ENCODE measurements at regions not wholly inside any gene's neighbourhood (a gene's known extent, or its start where the extent isn't known, plus 50 kb on each side); places are given as distances from the start of the nearest gene placed in this dataset.

DNA sequence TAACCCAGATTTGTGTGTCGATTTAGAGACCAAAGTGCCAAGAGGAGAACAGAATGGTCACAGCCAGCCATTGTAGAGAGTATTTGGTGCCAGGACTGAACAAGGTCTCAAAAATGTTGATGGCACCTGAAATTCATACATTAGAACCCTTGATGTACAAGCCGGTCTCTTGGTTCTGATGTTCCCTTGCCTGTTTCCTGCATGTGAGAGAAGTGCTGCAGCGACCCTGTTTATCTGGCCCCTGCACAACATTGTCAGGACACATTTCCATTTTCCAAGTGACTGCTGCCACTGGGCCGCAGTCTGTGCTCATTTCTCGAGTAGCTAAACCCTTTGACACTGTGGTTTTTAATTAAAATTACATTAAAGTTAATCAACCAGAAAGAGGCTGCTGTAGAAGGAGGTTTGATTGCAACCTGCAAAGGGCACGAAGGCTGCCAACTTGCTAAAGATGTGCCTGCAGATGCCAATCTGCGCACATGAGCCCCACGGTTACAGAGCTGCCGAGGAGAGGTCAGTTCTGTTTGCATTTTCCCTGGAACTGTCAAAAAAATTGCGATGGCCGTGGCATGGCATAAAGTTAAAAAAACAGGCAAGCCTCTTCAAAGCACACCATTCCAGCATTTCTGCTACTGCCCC is 136.4 kb upstream of the CMC1 start:
- H3K9me2 ChIP-seq (replicated peaks; ENCODE audit: insufficient read depth), result no peaks in the 10 kb centered on the region
- no peak overlapping the region for H3K27ac ChIP-seq
- H3K36me3 ChIP-seq (replicated peaks; ENCODE audit: insufficient read depth, low read depth), result no peaks in the 10 kb centered on the region
- H3K27me3 ChIP-seq, result no peaks in the 10 kb centered on the region
- peaks cover 2% of the 10 kb centered on the region for H3K9me3 ChIP-seq (ENCODE audit: low read depth)
- H3K4me1 ChIP-seq (ENCODE audit: insufficient read depth), result no peaks in the 10 kb centered on the region
- no peak for TF ChIP-seq EZH2 (IDR thresholded peaks at IDR 0.05; ENCODE audit: borderline replicate concordance)
- TF ChIP-seq, protein P1, sequence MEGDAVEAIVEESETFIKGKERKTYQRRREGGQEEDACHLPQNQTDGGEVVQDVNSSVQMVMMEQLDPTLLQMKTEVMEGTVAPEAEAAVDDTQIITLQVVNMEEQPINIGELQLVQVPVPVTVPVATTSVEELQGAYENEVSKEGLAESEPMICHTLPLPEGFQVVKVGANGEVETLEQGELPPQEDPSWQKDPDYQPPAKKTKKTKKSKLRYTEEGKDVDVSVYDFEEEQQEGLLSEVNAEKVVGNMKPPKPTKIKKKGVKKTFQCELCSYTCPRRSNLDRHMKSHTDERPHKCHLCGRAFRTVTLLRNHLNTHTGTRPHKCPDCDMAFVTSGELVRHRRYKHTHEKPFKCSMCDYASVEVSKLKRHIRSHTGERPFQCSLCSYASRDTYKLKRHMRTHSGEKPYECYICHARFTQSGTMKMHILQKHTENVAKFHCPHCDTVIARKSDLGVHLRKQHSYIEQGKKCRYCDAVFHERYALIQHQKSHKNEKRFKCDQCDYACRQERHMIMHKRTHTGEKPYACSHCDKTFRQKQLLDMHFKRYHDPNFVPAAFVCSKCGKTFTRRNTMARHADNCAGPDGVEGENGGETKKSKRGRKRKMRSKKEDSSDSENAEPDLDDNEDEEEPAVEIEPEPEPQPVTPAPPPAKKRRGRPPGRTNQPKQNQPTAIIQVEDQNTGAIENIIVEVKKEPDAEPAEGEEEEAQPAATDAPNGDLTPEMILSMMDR (IDR thresholded peaks at IDR 0.05; ENCODE audit: poor library complexity), result no peak
- no peak for TF ChIP-seq EZH2phosphoT487 (IDR thresholded peaks at IDR 0.05; ENCODE audit: low read depth, severe bottlenecking, unreplicated experiment)
- 93% methylated on average over 11 of the region's 11 CpGs for WGBS (ENCODE audit: low lambda C conversion rate, missing lambda C conversion rate)
- no peak for DNase-seq (ENCODE audit: low spot score)
- H3K4me2 ChIP-seq, result no peak overlapping the region
- H3K79me2 ChIP-seq, result no peaks in the 10 kb centered on the region
- no peak overlapping the region for H2AFZ ChIP-seq
- no peaks in the 10 kb centered on the region for H4K20me1 ChIP-seq (ENCODE audit: insufficient read depth, poor library complexity, severe bottlenecking)
- no peak overlapping the region for H3K4me3 ChIP-seq

DNA sequence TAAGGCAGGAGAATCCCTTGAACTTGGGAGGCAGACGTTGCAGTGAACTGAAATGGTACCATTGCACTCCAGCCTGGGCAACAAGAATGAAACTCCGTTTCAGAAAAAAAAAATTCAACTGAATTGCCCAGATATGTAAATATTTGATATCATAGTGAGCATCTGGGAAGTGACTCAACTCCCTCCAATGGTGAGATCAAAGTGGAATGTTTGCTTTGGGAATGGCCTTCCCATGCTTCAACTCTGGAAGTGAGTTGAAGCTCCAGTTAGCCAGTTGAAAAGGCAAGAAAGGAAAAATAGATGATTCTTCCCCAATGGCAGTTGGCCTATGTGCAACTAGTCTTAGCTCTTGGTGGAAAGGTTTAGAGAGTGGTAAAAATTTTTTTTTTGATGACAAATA is 131.6 kb upstream of the CMC1 start:
- H3K4me2 ChIP-seq, result no peak overlapping the region
- H3K9me3 ChIP-seq (ENCODE audit: low read depth), result no peaks in the 10 kb centered on the region
- no peaks in the 10 kb centered on the region for H3K27me3 ChIP-seq
- no peaks in the 10 kb centered on the region for H3K36me3 ChIP-seq (replicated peaks; ENCODE audit: insufficient read depth, low read depth)
- TF ChIP-seq EZH2 (IDR thresholded peaks at IDR 0.05; ENCODE audit: borderline replicate concordance) (no peak), EZH2phosphoT487 (IDR thresholded peaks at IDR 0.05; ENCODE audit: low read depth, severe bottlenecking, unreplicated experiment) (no peak)
- TF ChIP-seq, protein P1 (IDR thresholded peaks at IDR 0.05; ENCODE audit: poor library complexity), result no peak
- DNase-seq (ENCODE audit: low spot score), result peak; percentile 16
- H4K20me1 ChIP-seq (ENCODE audit: insufficient read depth, poor library complexity, severe bottlenecking), result no peaks in the 10 kb centered on the region
- H3K4me1 ChIP-seq (ENCODE audit: insufficient read depth), result no peaks in the 10 kb centered on the region
- no peak overlapping the region for H3K4me3 ChIP-seq
- H3K79me2 ChIP-seq, result no peaks in the 10 kb centered on the region
- H3K27ac ChIP-seq, result no peak overlapping the region
- no peak overlapping the region for H2AFZ ChIP-seq
- no peaks in the 10 kb centered on the region for H3K9me2 ChIP-seq (replicated peaks; ENCODE audit: insufficient read depth)
- 64% methylated on average over 2 of the region's 2 CpGs for WGBS (ENCODE audit: low lambda C conversion rate, missing lambda C conversion rate)

DNA sequence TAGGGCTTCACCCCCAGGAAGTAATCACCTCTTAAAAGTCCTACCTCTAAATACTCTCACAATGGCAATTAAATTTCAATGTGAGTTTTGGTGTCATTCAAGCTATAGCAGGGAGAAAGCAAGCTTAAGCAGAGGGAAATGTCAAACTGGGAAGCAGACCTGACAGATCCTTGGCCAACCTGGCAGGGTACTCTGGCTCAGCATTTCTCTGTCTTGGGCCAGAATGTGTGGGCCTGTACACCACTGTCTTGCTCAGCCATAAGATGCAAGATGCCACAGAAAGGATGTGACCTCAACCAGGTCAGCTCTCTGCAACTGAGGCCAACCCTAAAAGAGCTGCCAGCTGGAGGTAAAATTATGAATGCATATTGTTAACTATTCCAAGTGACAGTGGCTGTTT is 130.6 kb upstream of the CMC1 start:
- Histone ChIP-seq H3K4me1 (ENCODE audit: insufficient read depth) (no peaks in the 10 kb centered on the region), H3K9me3 (ENCODE audit: low read depth) (no peaks in the 10 kb centered on the region), H3K27ac (no peak overlapping the region), H2AFZ (no peak overlapping the region), H4K20me1 (ENCODE audit: insufficient read depth, poor library complexity, severe bottlenecking) (no peaks in the 10 kb centered on the region), H3K79me2 (no peaks in the 10 kb centered on the region), H3K4me2 (no peak overlapping the region), H3K36me3 (replicated peaks; ENCODE audit: insufficient read depth, low read depth) (no peaks in the 10 kb centered on the region), H3K27me3 (no peaks in the 10 kb centered on the region), H3K9me2 (replicated peaks; ENCODE audit: insufficient read depth) (no peaks in the 10 kb centered on the region), H3K4me3 (no peak overlapping the region)
- TF ChIP-seq, protein P1 (IDR thresholded peaks at IDR 0.05; ENCODE audit: poor library complexity), result no peak
- TF ChIP-seq EZH2phosphoT487 (IDR thresholded peaks at IDR 0.05; ENCODE audit: low read depth, severe bottlenecking, unreplicated experiment), result no peak
- TF ChIP-seq EZH2 (IDR thresholded peaks at IDR 0.05; ENCODE audit: borderline replicate concordance), result no peak
- DNase-seq (ENCODE audit: low spot score), result no peak

DNA sequence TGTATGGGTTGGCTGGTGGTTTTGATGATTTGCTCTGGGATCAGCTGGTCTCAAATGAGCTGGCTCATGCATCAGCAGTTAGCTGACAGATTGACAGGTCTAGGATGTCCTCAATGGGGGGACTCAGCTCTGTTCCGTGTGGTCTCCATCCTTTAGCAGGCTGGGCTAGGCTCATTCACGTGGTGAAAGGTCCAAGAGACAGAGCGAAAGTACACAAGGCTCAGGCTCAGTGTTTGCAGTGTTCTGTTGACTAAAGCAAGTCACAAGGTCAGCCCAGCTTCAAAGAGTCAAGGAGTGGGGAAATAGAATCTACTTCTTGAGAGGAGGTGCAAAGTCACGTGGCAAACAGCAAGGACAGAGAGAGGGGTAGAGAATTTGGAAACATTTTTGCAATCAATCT is 126.5 kb upstream of the CMC1 start:
- H4K20me1 ChIP-seq (ENCODE audit: insufficient read depth, poor library complexity, severe bottlenecking), result no peaks in the 10 kb centered on the region
- no peaks in the 10 kb centered on the region for H3K27me3 ChIP-seq
- H2AFZ ChIP-seq, result no peak overlapping the region
- no peak overlapping the region for H3K4me3 ChIP-seq
- H3K36me3 ChIP-seq (replicated peaks; ENCODE audit: insufficient read depth, low read depth), result no peaks in the 10 kb centered on the region
- TF ChIP-seq, protein P1 (IDR thresholded peaks at IDR 0.05; ENCODE audit: poor library complexity), result no peak
- TF ChIP-seq EZH2 (IDR thresholded peaks at IDR 0.05; ENCODE audit: borderline replicate concordance) (no peak), EZH2phosphoT487 (IDR thresholded peaks at IDR 0.05; ENCODE audit: low read depth, severe bottlenecking, unreplicated experiment) (no peak)
- peak; percentile 38 for DNase-seq (ENCODE audit: low spot score)
- no peak overlapping the region for H3K27ac ChIP-seq
- H3K4me2 ChIP-seq, result no peak overlapping the region
- no peaks in the 10 kb centered on the region for H3K9me2 ChIP-seq (replicated peaks; ENCODE audit: insufficient read depth)
- H3K79me2 ChIP-seq, result no peaks in the 10 kb centered on the region
- WGBS (ENCODE audit: low lambda C conversion rate, missing lambda C conversion rate), result 69% methylated on average over 4 of the region's 4 CpGs
- no peaks in the 10 kb centered on the region for H3K4me1 ChIP-seq (ENCODE audit: insufficient read depth)
- H3K9me3 ChIP-seq (ENCODE audit: low read depth), result no peaks in the 10 kb centered on the region

All from hepatocyte (in vitro differentiated cells).